Muscle layer of colon (tissue), 2 donors: ENCODE measurements at regions not wholly inside any gene's neighbourhood (a gene's known extent, or its start where the extent isn't known, plus 50 kb on each side); places are given as distances from the start of the nearest gene placed in this dataset.

Experiments
- H3K27ac ChIP-seq: one replicate; pipeline ENCODE4 v1.7.0; 2013; ENCODE audit warnings: low read depth, mild to moderate bottlenecking, low read length, moderate library complexity
- H3K27me3 ChIP-seq, 2 donors: one replicate each; pipeline ENCODE4 v1.7.0; 2013; ENCODE audit warnings: low read length in 2 of 2, mild to moderate bottlenecking in 2 of 2; ENCODE audit not compliant: insufficient read depth in 2 of 2, control insufficient read depth in 1 of 2
- H3K36me3 ChIP-seq: one replicate; pipeline ENCODE4 v1.7.0; 2013; ENCODE audit warnings: mild to moderate bottlenecking, low read length; ENCODE audit not compliant: insufficient read depth
- H3K4me1 ChIP-seq: one replicate; pipeline ENCODE4 v1.7.0; 2013; ENCODE audit warnings: mild to moderate bottlenecking, low read length; ENCODE audit not compliant: insufficient read depth
- H3K4me3 ChIP-seq, 2 donors: one replicate each; pipeline ENCODE4 v1.7.0; 2013; ENCODE audit warnings: low read length in 2 of 2, low read depth in 1 of 2, mild to moderate bottlenecking in 1 of 2, moderate library complexity in 1 of 2
- H3K9ac ChIP-seq: one replicate; pipeline ENCODE4 v1.7.0; 2013; ENCODE audit warnings: low read length
- H3K9me3 ChIP-seq: one replicate; pipeline ENCODE4 v1.7.0; 2013; ENCODE audit warnings: mild to moderate bottlenecking, low read length
- donor health status: abdominal sarcoma.
- donor health status: Adenocarcinoma of cecum.

DNA sequence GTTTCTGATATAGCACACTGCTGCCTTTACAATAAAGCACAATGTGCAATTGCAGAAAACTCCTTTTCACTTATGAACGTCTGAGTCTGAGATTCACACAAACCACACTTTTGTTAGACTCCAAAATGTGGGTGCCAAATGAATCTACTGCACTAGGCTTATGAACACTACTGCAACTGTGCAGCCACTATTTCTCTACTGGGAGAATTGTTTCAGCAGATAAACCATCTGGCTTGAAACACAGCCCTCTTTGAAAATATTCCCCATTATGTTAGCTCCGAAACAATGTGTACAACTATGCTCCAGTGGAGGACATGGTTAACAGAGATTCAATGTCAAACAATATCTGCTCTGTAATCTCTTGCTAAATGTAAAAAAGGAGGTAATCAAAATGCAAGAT, 188.7 kb upstream of the ZEB2 start:
- Histone ChIP-seq H3K27ac (no peak overlapping the region), H3K4me3 (no peak overlapping the region), H3K4me1 (peaks cover 7% of the 10 kb centered on the region), H3K36me3 (no peaks in the 10 kb centered on the region), H3K9ac (no peak overlapping the region), H3K27me3 (no peaks in the 10 kb centered on the region), H3K9me3 (no peaks in the 10 kb centered on the region)

DNA sequence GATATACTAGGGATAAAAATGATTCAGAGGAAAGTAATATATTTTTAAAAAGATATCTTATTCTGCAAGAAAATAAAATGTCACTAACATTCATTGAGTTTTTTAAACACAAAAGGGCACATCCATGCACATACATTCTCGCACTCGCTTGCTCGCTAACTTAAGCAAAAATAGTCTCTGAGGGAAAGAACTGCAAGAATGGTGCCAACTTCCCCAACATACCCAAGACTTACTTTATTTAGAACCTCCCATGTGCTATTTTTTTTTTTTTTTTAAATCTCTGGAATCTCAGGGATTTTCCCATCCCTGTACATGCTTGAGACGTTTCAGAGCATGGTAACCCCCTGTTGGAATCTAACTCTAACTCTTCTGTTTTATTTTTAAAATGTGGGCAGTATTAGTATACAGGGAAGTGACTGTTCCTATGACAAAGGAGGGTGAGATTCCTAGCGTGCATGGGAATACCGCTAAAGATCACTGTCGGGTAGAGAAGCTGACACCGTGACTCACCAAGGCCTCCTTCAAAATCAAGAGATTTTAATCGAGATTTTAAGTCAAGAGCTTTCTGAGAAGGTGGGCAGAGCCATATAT, 187.9 kb upstream of the ZEB2 start:
- Histone ChIP-seq H3K9me3 (no peaks in the 10 kb centered on the region), H3K27ac (no peak overlapping the region), H3K4me1 (peaks cover 5% of the 10 kb centered on the region), H3K4me3 (no peak overlapping the region), H3K36me3 (no peaks in the 10 kb centered on the region), H3K9ac (no peak overlapping the region), H3K27me3 (no peaks in the 10 kb centered on the region)

DNA sequence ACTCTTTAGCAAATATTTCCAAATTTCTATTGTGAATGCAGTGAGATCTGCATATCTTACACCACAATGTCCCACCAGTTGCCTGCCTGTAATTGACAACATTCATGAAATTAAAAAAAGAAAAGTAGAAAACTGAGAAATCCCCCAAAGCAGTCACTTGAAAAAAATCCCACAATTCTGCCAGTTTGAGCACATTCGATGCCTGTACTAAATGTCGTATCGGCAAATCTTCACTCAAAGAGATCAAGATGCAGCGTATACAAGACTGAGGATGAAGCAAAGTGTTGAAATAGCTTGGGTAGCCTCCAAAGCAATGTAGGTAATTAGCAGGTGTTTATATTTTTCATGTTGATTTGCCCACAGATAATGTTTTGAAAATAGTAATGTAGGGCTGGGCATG, 186.7 kb upstream of the ZEB2 start:
- H3K9me3 ChIP-seq = no peaks in the 10 kb centered on the region
- H3K9ac ChIP-seq = no peak overlapping the region
- no peak overlapping the region for H3K27ac ChIP-seq
- H3K4me3 ChIP-seq = no peak overlapping the region
- H3K36me3 ChIP-seq = no peaks in the 10 kb centered on the region
- H3K27me3 ChIP-seq = no peaks in the 10 kb centered on the region
- H3K4me1 ChIP-seq = no peaks in the 10 kb centered on the region

- no peaks in the 10 kb centered on the region for H3K27me3 ChIP-seq
Measured at GRCh38 chr2:144705328-144706245, 185.7 kb upstream of the ZEB2 start.

GRCh38 chr2:144704709-144705095, 184.8 kb upstream of the ZEB2 start:
- Histone ChIP-seq H3K4me3 (no peak overlapping the region), H3K27me3 (no peaks in the 10 kb centered on the region), H3K36me3 (no peaks in the 10 kb centered on the region), H3K9ac (no peak overlapping the region), H3K9me3 (no peaks in the 10 kb centered on the region), H3K27ac (no peak overlapping the region), H3K4me1 (no peaks in the 10 kb centered on the region)

More at GRCh38 chr2:144705328-144706245, 185.7 kb upstream of the ZEB2 start:
- H3K4me1 ChIP-seq = no peaks in the 10 kb centered on the region
- H3K4me3 ChIP-seq = no peak overlapping the region
- no peaks in the 10 kb centered on the region for H3K9me3 ChIP-seq
- no peak overlapping the region for H3K9ac ChIP-seq
- no peak overlapping the region for H3K27ac ChIP-seq
- H3K36me3 ChIP-seq = no peaks in the 10 kb centered on the region

DNA sequence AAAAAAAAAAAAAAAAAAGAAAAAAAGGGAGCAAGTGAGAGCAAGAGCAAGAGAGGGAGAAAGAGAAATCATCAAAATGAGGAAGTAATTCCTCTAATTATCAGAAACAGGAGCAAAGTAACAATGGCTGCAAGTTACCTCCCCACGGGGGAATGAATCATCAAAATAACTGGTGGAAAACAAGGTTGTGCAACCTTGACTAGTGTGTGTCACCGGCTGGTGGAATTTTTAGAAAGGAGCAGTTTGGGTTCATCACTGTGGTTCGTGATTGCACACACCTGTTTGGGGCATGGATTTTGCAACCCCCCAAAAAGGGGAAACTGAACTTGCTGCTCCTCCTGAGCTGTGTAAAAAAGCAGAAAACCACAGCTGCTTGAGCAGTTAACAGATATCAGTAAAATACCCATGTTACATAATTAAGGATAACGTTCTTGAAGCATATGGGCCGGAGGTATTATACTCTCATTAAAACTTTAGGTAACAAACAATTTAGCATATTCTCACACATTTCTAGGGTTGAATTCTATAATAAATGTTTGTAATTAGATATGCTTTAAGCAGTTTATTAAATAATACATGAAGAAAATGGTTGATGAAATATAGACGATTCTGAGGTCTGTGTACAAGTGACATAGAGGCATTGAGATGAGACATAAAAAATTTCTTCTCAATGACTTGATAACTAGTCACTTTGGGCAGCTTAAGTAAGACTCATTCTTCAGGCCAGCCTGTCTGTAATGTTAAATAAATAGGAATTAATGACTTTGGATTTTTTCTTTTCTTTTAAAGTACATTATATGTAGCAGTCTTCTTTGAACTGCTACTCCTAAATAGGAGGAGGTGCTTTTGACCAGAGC, 184.2 kb upstream of the ZEB2 start:
- Histone ChIP-seq H3K9me3 (no peaks in the 10 kb centered on the region), H3K36me3 (no peaks in the 10 kb centered on the region), H3K4me3 (no peak overlapping the region), H3K4me1 (no peaks in the 10 kb centered on the region), H3K27me3 (no peaks in the 10 kb centered on the region), H3K27ac (no peak overlapping the region), H3K9ac (no peak overlapping the region)

DNA sequence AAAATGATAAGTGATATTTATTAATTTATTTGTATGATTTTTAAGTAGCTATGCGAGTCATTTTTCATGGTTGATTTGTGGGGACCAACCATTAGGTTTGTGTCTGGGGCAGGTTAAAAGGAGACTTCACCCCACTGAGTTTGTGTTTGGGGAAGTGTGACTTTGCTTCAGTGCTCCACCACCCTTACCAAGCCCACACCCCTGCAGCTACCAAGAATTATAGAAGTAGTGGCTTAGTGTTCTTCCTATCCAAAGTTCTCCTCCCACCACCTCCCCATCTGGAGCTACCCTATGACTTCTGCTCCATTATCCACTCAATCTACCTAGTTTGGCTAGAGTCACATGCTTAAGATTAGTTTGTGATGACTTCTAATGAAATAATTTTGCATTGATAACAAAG, 182.1 kb upstream of the ZEB2 start:
- Histone ChIP-seq H3K9me3 (no peaks in the 10 kb centered on the region), H3K27ac (no peak overlapping the region), H3K4me3 (no peak overlapping the region), H3K4me1 (no peaks in the 10 kb centered on the region), H3K36me3 (no peaks in the 10 kb centered on the region), H3K9ac (no peak overlapping the region), H3K27me3 (no peaks in the 10 kb centered on the region)

GRCh38 chr2:144701259-144701658, 181.3 kb upstream of the ZEB2 start:
- H3K9ac ChIP-seq = no peak overlapping the region
- H3K27me3 ChIP-seq = no peaks in the 10 kb centered on the region
- no peak overlapping the region for H3K27ac ChIP-seq

DNA sequence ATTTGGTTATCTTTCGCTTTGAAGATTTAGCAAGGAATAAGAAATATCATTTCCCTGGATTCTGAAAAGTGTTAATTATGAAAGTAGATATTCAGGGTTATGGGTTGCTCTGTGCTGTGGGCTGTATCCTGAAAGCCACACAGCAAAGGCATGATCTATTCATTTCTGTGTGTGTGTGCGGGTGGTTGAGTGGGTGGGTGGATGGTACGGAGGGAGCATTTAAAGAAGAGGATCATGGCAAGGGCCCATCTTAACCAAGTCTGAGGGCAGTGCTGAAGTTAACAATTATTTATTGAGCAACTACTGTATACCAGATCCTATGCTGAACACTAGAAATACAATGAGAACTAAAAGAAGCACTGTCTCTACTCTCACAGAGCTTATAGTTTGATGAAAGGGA, 178.2 kb upstream of the ZEB2 start:
- Histone ChIP-seq H3K27ac (no peak overlapping the region), H3K9ac (no peak overlapping the region), H3K36me3 (no peaks in the 10 kb centered on the region), H3K9me3 (no peaks in the 10 kb centered on the region), H3K4me3 (no peak overlapping the region), H3K27me3 (no peaks in the 10 kb centered on the region), H3K4me1 (no peaks in the 10 kb centered on the region)

More at GRCh38 chr2:144701259-144701658, 181.3 kb upstream of the ZEB2 start:
- H3K9me3 ChIP-seq = no peaks in the 10 kb centered on the region
- H3K4me3 ChIP-seq = no peak overlapping the region
- no peaks in the 10 kb centered on the region for H3K36me3 ChIP-seq
- no peaks in the 10 kb centered on the region for H3K4me1 ChIP-seq

DNA sequence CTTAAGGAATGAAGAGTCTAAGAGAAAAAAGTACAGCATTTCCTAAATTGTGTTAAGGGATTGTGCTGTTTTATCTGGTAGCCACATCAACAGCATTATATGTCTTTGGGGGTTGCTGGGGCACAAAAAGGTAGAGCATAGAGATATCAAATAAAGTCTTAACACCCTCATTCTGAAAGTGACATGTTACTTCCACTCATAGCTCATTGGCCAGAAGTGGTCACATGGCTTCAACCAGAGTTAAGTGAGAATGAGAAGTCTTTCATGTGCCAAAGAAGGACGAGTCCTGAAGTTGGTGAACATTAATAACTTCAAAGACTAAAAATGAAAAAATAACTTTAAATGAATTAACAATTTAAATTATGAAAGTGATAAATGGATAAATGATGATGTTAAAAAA, 175.7 kb upstream of the ZEB2 start:
- Histone ChIP-seq H3K27ac (no peak overlapping the region), H3K27me3 (no peaks in the 10 kb centered on the region), H3K9ac (no peak overlapping the region), H3K4me3 (no peak overlapping the region), H3K9me3 (no peaks in the 10 kb centered on the region), H3K4me1 (no peaks in the 10 kb centered on the region), H3K36me3 (no peaks in the 10 kb centered on the region)

DNA sequence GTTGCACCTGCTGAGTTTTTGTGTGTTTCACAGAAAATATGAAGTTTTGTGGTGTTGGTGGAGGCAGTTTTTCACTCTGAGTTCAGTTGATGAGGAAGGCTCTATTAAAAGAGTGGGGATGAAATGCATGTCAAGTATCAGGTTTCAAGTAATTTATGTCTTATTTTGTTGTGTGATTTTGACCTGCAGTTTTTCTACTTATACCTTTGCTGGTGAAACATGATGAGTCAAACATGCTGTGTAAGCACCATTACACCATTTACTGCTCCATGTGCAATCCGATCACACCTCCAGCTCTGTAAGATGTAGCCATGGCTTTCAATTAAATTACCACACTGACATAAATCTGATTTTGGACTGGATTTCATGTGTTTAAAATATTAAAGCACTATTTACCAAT, 174.5 kb upstream of the ZEB2 start:
- no peak overlapping the region for H3K4me3 ChIP-seq
- H3K36me3 ChIP-seq = no peaks in the 10 kb centered on the region
- no peak overlapping the region for H3K27ac ChIP-seq
- H3K27me3 ChIP-seq = no peaks in the 10 kb centered on the region
- no peak overlapping the region for H3K9ac ChIP-seq
- no peaks in the 10 kb centered on the region for H3K4me1 ChIP-seq
- no peaks in the 10 kb centered on the region for H3K9me3 ChIP-seq
